GM12864 (cell line): ENCODE measurements at regions not wholly inside any gene's neighbourhood (a gene's known extent, or its start where the extent isn't known, plus 50 kb on each side); places are given as distances from the start of the nearest gene placed in this dataset.
"Not testable (repeated sequence)": the region's sequence is repeated elsewhere in the genome, so short reads cannot be mapped to it uniquely, and the experiment has no call there.

Experiments used
- DNase-seq: peaks from one replicate; pipeline ENCODE4 v3.0.0-alpha.2; 2011; ENCODE audit warnings: low read depth
- H3K4me3 ChIP-seq: 2 replicates; pipeline ENCODE4 v1.5.1; 2011; ENCODE audit warnings: mild to moderate bottlenecking, low read depth, low read length, control low read depth
- CTCF ChIP-seq: IDR thresholded peaks from 2 replicates; pipeline ENCODE4 v1.5.1; 2011; ENCODE audit warnings: low read depth, mild to moderate bottlenecking, moderate library complexity, low read length, control low read depth, inconsistent platforms; ENCODE audit errors: missing control alignments

- no peak overlapping the region for H3K4me3 ChIP-seq
- no peak for TF ChIP-seq CTCF
- no peak for DNase-seq
Measured at GRCh38 chr6:62819640-62820039, 391.6 kb upstream of the FKBP1C start.

DNA sequence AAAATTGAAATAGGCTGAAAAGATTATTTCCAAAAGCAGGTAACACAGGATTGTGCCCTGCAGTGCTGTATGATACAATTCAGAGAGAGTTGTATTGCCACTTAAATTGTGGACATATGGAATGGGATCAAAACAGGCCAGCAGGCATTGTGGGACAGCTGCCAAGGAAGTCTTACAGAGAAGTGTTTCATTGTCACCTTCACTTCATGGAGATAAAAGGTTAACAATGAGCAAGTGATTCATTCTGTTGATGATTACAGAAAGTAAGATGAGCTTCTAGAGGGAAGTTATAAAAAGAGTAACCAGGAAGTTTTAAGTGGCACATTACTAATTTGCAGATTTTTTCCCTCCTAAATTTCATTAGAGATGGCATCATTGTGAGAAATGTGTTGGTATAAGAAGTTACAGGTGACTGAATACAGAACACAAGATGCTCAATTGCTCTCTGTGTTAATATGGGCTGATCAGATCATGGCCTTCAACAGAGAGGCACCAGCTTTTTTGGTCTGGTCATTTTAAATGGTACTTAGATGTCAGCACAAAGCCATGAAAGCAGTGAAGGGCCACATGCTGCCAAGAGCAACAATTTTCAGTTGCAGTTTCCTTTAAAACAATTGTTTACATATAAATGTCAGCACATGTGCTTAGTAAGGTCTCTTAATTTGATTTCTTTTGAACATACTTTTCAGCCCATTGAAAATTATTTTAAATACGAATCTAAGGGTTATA lies 402.5 kb upstream of the FKBP1C start:
- DNase-seq: no peak
- H3K4me3 ChIP-seq: no peak overlapping the region
- TF ChIP-seq CTCF: no peak

- no peak overlapping the region for H3K4me3 ChIP-seq
- DNase-seq: no peak
- no peak for TF ChIP-seq CTCF
Measured at GRCh38 chr6:62805431-62805830, 405.8 kb upstream of the FKBP1C start.

- H3K4me3 ChIP-seq: no peak overlapping the region
- TF ChIP-seq CTCF: no peak
- no peak for DNase-seq
Measured at GRCh38 chr6:62803094-62803493, 408.2 kb upstream of the FKBP1C start.

DNA sequence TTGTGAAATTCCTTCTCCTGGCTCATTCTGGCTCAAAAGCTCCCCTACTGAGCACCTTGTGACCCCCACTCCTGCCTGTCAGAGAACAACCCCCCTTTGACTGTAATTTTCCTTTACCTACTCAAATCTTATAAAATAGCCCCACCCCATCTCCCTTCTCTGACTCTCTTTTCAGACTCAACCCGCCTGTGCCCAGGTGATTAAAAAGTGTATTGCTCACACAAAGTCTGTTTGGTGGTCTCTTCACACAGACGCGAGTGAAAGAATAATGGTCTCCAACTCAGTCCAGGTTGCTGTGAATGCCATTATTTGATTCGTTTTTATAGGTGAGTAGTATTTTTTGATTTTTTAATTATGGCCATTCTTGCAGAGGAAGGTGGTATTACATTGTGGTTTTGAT lies 414.1 kb upstream of the FKBP1C start:
- H3K4me3 ChIP-seq: no peak overlapping the region
- no peak for TF ChIP-seq CTCF
- no peak for DNase-seq

DNA sequence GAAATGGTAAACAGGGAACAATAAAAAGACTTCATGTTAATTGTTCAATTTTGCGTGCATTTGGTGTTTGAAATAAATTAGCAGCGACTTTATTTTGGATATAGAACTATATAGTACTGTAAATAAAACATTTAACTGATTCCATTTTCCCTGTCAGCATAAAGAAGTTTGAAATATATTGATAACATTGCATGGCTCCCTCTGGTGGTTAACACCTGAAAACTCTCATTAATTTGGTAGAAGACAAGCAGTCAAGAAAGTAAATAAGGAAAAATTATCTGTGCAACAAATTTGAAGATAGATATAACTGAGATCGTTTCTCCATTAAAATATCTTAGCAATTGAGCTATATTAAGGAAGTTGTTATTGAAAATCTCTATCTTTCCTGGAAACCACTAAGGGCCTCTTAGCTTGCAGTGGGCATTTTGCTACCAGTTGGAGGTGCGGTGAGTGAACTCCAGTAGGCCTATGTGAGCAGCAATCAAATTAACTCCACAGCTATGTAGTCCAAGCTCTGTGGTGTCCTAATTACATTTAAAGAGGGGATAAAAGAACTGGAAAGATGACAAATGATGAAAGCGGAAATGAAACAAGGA lies 435.7 kb upstream of the FKBP1C start:
- no peak for DNase-seq
- no peak overlapping the region for H3K4me3 ChIP-seq
- peak; percentile 39 for TF ChIP-seq CTCF

- not testable (repeated sequence) for H3K4me3 ChIP-seq, DNase-seq
Measured at GRCh38 chr6:62766174-62766573, 445.1 kb upstream of the FKBP1C start.
